HG02885 (cell line): ENCODE measurements at regions not wholly inside any gene's neighbourhood (a gene's known extent, or its start where the extent isn't known, plus 50 kb on each side); places are given as distances from the start of the nearest gene placed in this dataset.
A peak's percentile ranks its signal among the peaks of the same experiment; 100 is the strongest.

Experiments
- ATAC-seq: cut with Tn5 transposase; IDR thresholded peaks from one replicate; pipeline ENCODE4 v1.9.1; 2021; ENCODE audit warnings: mild to moderate bottlenecking; ENCODE audit not compliant: unreplicated experiment, poor library complexity

- peak; percentile 93 for ATAC-seq
Measured at GRCh38 chr5:34499001-34499734, 157.0 kb upstream of the RAI14 start.

GRCh38 chr5:34500236-34500847 lies 155.8 kb upstream of the RAI14 start:
- peak; percentile 19 for ATAC-seq

- no peak for ATAC-seq
Measured at GRCh38 chr5:34501016-34501415, 155.1 kb upstream of the RAI14 start.

DNA sequence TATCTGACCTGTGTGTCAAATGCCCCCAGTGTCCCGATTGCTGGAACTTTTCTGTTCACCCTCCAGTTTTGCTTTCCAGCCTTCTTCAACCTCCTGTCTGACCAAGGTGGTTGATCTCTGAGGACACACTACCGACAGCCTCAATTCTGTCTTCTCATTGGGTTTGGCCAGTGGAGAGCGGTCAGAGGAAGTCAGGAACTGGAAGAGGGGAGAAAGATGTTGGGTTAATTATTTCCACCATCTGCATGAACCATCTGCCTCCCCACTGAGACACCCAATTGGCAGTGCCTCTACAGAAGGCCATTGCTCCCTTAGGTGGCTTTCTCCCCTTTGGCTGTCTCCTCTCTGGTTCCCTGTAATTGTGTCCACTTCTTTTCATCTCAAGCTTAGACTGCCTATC lies 154.3 kb upstream of the RAI14 start:
- no peak for ATAC-seq

- no peak for ATAC-seq
Measured at GRCh38 chr5:34502581-34502980, 153.5 kb upstream of the RAI14 start.

DNA sequence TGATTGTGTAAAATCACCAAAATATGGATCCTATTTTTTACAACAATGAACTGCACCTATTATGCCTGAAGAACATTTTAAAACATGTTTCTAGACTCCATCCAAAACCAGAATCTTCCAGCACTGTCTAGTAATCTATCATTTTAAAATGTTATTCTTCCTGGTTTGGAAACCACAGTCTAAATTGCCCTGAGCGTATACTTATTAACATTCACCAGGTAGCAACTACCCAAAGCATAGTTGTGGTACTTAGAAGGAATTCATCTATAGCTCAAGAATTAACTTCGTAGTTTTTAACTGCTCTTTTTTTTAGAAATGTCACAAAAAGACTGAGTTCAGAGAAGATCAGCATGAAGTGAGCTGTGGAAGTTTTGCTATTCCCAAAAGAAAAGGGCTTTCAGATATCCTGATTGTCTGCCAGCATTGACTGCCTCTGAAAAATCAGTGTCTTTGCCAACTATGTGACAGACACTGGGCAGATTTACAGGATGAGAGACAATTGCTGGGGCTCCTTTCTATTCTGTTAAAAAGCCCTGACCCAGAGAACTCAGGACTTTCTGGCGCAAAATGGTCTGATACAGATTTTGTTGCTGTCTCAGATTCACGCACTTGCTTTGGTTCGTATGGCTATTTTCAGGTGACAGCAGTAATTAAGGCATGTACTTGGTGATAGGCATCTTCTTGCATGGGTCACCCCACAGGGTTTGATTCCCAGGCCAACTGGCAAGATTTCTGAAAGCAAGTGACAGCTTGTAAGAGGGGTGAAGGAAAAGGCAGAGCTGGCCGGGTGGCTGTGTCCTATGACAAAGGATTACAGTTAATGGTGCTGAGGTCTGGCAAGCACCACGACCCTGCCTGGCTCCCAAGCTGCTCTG lies 152.5 kb upstream of the RAI14 start:
- no peak for ATAC-seq

DNA sequence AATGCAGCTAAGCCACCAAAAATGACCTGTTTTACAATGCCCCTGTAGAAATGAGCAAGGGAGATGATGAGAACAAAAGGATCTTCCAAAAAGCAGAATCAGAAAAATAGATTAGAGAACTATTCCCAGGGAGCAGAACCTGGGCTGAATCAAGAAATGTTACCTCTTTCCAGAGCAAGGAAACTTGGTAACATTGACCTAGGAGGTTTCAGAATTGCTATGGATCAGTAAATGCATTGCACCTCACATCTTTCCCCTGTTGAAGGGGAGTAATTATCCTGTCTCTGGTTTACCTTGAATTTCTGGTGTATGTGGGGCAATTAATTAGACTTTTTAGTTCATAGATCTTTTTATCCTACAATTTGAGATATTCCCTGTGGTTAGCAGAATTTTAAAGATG lies 151.2 kb upstream of the RAI14 start:
- no peak for ATAC-seq

- no peak for ATAC-seq
Measured at GRCh38 chr5:34505731-34506130, 150.4 kb upstream of the RAI14 start.

DNA sequence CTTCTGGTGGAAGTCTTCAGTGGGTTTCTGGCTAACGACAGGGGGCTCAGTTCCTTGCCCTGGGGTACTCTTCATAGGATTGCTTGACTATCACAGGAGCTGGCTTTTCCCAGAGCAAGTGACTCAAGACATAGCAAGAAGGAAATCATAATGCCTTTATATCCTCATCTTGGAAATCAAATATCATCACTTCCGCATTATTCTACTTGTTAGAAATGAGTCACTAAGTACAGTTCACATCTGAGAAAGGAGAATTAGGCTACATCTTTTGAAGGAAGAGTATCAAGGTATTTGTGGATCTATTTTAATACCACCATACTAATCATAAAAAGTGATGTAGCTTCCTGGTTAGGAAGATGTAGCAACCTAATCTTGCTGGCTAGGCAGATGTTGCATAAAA lies 148.2 kb upstream of the RAI14 start:
- ATAC-seq = no peak

DNA sequence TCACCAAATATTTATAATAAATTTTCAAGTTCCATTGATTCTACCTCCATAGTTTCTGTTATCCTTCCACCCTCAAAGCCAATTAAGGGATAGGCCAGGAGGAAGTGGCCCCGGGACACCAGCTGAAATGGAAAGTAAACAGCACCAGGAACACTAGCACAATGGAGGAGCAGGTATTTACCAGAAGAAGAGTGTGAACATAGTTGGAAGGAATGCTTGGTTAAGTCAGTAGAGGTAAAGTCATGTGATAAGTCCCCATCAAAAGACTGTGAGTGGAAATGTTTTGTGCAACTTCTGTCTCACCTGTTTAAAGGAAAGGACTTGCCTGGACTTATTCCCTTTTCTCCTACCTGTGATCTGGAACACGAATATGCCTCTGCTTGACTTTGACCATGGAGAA lies 146.7 kb upstream of the RAI14 start:
- no peak for ATAC-seq

GRCh38 chr5:34510002-34510401 lies 146.1 kb upstream of the RAI14 start:
- no peak for ATAC-seq

- ATAC-seq = no peak
Measured at GRCh38 chr5:34511063-34511462, 145.1 kb upstream of the RAI14 start.

GRCh38 chr5:34511481-34511880 lies 144.6 kb upstream of the RAI14 start:
- no peak for ATAC-seq

DNA sequence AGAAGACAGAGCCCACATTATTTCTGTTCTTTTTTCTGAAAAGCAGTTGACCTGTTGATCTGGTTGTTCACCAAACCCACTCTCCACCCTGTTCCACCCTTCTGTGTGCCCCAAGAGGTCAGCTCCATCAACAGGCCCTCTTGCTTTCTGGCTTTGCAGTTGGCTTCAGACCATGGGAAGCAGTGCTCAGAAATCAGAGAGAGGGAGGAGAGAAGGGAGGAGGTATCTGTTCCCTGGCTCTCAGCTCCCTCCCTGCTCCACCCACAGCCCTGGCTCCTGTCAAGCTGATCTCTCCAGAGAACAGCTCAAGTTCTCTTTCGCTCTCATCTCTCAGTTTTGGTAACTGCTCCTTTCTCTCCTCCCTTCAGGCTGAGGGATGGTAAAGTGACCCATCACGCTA lies 144.2 kb upstream of the RAI14 start:
- no peak for ATAC-seq

GRCh38 chr5:34516166-34516565 lies 140.0 kb upstream of the RAI14 start:
- no peak for ATAC-seq

DNA sequence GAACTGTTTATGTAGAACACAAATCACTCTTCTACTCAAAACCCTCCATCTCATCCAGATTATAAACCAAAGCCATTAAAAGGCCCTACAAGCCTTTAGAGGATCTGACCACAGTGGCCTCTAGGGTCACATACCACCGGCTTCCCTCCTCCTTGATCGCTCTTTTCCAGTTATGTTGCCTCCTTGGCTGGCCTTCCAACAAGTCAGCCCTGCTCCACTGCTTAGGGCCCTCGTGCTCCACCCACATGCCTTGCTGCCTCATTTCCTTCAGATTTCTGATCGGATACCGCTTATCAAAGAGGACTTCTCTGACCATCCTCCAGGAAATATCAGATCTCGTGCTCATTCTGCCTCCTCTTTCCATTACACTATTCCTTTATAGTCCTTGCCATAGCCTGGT lies 139.4 kb upstream of the RAI14 start:
- ATAC-seq = no peak

DNA sequence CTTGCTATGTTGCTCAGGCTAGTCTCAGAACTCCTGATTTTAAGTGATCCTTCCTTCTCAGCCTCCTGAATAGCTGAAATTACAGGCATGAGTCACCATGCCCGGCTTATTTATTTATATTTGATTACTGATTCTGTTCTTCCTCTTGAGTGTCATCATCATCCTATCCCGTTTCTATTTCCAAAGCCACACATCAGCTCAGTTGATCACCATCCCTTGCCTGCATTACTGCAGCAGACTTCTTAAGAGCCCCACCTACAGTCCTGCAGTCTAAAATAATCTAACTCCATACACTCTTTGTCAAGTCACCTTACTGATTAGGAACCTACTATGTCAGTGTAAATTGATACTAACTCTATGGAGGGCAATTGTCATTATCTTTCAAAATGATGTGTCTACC lies 138.9 kb upstream of the RAI14 start:
- no peak for ATAC-seq

DNA sequence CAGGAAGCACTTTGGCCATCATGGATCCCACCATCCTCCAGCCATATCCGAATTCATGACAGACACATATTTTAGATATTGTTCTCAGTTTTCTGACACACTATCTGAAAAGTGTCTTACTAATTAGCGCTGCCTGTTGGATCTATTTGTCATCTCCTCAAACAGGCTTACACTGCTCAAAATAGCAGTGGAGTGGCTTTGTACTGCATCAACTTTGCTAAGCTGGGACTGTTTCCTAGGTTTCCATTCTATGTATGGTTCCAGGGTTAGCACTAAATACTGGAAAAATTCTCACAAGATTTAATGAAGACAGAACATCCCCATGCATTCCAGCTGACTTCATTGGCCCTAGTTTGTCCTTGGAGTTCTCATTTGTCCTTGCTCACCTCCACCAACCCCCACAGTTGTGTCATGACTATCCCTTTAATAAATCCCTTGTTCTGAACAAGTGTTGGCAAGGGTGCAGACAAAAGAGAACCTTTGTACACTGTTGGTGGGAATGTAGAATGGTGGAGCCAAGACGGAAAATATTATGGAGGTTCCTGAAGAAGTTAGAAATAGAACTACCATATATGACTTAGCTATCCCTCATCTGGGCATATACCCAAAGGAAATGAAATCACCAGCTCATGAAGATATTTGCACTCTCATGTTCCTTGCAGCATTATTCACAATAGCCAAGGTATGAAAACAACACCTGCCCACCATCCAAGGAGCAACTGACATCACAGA lies 136.5 kb upstream of the RAI14 start:
- no peak for ATAC-seq

DNA sequence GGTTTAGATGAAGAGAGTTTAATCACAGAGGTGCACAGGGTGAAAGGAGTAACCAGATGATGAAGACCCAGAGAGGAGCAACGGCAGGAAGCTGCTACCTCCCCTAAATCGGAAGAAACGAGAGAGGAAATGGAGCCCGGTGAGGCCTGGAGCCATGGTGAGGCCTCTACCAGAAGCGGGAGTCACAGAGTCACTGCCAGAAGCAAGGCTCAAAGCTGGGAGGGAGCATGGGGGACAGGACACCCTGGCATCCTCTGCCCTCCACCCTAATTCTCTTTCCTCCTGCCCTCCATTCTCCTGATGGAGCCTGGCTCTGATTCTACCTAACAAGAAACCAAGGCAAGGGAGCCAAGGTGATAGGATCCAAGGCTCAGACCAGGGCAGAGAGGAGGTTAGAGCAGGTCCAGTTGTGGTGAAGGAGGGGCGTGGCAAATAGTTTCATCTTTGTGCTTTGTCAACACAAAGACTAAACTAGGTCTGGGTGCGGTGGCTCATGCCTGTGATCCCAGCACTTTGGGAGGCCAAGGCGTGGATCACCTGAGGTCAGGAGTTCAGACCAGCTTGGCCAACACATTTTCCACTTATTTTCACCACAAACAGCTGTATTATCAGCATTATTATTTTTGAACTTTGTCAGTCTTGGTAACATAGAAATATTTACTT lies 134.4 kb upstream of the RAI14 start:
- no peak for ATAC-seq
